ENCODE measurements at regions not wholly inside any gene's neighbourhood (a gene's known extent, or its start where the extent isn't known, plus 50 kb on each side); places are given as distances from the start of the nearest gene placed in this dataset.
"Not testable (repeated sequence)": the region's sequence is repeated elsewhere in the genome, so short reads cannot be mapped to it uniquely, and the experiment has no call there.

DNA sequence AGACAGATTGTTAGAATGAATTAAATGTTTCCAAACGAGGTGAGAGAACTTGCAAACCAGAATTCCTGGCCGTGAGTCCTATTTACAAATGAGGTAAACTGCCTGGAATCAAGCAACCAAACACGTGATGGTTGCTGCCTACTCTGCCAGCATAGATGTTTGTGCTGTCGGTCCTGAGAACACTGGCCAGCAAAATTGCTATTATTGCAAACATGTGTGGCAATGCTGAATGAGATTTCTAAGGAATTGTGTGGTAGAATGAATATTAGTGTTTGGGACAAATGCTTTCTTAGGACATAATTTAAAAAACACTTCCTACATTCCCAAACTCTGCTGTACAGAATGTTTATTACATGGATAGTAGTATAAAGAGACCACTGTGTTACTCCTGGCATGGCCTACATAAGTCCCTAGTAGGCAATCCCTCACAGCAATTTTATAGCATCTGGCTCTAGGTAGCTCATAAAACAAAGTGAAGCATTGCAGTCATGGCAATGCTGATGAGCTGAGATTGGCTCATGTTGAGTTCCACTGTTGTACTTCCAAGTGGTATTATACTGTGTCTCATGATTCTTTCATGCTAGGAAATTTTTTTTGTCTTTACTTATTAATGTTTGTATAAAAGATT lies 605.2 kb upstream of the EPHA5 start:
- Histone ChIP-seq H4K20me1 (ENCODE audit: insufficient read depth, low read length, poor library complexity, severe bottlenecking) (no peaks in the 10 kb centered on the region), H3K79me2 (ENCODE audit: insufficient read depth, low read length) (no peaks in the 10 kb centered on the region), H3K27me3 (ENCODE audit: insufficient read depth, low read length, poor library complexity, severe bottlenecking) (no peaks in the 10 kb centered on the region), H3K4me2 (ENCODE audit: low read depth, low read length, poor library complexity, severe bottlenecking) (no peak overlapping the region), H3K9ac (ENCODE audit: low read depth, low read length, poor library complexity, severe bottlenecking) (no peak overlapping the region), H3K36me3 (ENCODE audit: insufficient read depth, low read length) (no peaks in the 10 kb centered on the region), H3K9me3 (ENCODE audit: insufficient read depth, low read depth, low read length) (no peaks in the 10 kb centered on the region), H3F3A (ENCODE audit: low read depth) (no peaks in the 10 kb centered on the region), H3K9me2 (replicated peaks; ENCODE audit: low read depth, low read length) (no peaks in the 10 kb centered on the region), H3K4me1 (ENCODE audit: insufficient read depth, low read length, poor library complexity, severe bottlenecking) (no peaks in the 10 kb centered on the region), H3K4me3 (ENCODE audit: low read length, poor library complexity, severe bottlenecking) (no peak overlapping the region), H2AFZ (ENCODE audit: low read length) (no peak overlapping the region)
- TF ChIP-seq, protein P1, sequence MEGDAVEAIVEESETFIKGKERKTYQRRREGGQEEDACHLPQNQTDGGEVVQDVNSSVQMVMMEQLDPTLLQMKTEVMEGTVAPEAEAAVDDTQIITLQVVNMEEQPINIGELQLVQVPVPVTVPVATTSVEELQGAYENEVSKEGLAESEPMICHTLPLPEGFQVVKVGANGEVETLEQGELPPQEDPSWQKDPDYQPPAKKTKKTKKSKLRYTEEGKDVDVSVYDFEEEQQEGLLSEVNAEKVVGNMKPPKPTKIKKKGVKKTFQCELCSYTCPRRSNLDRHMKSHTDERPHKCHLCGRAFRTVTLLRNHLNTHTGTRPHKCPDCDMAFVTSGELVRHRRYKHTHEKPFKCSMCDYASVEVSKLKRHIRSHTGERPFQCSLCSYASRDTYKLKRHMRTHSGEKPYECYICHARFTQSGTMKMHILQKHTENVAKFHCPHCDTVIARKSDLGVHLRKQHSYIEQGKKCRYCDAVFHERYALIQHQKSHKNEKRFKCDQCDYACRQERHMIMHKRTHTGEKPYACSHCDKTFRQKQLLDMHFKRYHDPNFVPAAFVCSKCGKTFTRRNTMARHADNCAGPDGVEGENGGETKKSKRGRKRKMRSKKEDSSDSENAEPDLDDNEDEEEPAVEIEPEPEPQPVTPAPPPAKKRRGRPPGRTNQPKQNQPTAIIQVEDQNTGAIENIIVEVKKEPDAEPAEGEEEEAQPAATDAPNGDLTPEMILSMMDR (conservative IDR thresholded peaks at IDR 0.05; ENCODE audit: low read length): no peak
- no peak for TF ChIP-seq EZH2phosphoT487 (IDR thresholded peaks at IDR 0.05; ENCODE audit: borderline replicate concordance)

DNA sequence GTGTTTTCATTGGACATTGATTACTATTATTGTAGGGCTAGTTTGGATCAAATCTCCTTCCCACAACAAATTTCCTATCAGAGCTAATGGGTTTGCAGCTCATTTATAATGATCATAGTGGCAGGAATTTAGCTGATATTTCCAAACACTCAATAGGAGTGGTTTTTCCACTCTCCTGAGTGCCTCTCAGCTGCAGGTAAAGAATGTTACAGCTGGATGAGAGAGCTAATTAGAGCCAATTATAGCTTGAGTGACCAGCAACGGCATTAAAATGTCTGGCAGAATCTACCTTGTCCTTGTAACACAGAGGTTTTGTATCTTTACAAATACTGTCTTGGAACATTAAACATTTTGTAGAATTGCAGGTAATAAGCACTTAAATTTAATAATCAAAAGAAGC lies 602.8 kb upstream of the EPHA5 start:
- no peaks in the 10 kb centered on the region for H3K9me3 ChIP-seq (ENCODE audit: insufficient read depth, low read depth, low read length)
- TF ChIP-seq, protein P1 (conservative IDR thresholded peaks at IDR 0.05; ENCODE audit: low read length): no peak
- TF ChIP-seq EZH2phosphoT487 (IDR thresholded peaks at IDR 0.05; ENCODE audit: borderline replicate concordance): no peak
- H3F3A ChIP-seq (ENCODE audit: low read depth): no peaks in the 10 kb centered on the region
- no peaks in the 10 kb centered on the region for H4K20me1 ChIP-seq (ENCODE audit: insufficient read depth, low read length, poor library complexity, severe bottlenecking)
- no peak overlapping the region for H3K4me3 ChIP-seq (ENCODE audit: low read length, poor library complexity, severe bottlenecking)
- H3K4me2 ChIP-seq (ENCODE audit: low read depth, low read length, poor library complexity, severe bottlenecking): no peak overlapping the region
- H3K27me3 ChIP-seq (ENCODE audit: insufficient read depth, low read length, poor library complexity, severe bottlenecking): no peaks in the 10 kb centered on the region
- H3K9ac ChIP-seq (ENCODE audit: low read depth, low read length, poor library complexity, severe bottlenecking): no peak overlapping the region
- H3K9me2 ChIP-seq (replicated peaks; ENCODE audit: low read depth, low read length): no peaks in the 10 kb centered on the region
- no peak overlapping the region for H2AFZ ChIP-seq (ENCODE audit: low read length)
- H3K4me1 ChIP-seq (ENCODE audit: insufficient read depth, low read length, poor library complexity, severe bottlenecking): no peaks in the 10 kb centered on the region
- H3K36me3 ChIP-seq (ENCODE audit: insufficient read depth, low read length): no peaks in the 10 kb centered on the region
- H3K79me2 ChIP-seq (ENCODE audit: insufficient read depth, low read length): no peaks in the 10 kb centered on the region

DNA sequence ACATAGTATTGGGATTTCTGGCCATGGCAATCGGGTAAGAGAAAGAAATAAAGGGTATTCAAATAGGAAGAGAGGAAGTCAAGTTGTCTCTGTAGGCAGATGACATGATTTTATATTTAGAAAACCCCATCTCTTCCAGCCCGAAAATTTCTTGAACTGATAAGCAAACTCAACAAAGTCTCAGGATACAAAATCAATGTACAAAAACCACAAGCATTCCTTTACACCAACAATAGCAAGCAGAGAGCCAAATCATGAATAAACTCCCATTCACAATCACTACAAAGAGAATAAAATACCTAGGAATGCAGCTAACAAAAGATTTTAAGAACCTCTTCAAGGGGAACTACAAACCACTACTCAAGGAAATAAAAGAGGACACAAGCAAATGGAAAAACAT lies 600.1 kb upstream of the EPHA5 start:
- H3F3A ChIP-seq (ENCODE audit: low read depth); H3K9me2 ChIP-seq (replicated peaks; ENCODE audit: low read depth, low read length): not testable (repeated sequence)

DNA sequence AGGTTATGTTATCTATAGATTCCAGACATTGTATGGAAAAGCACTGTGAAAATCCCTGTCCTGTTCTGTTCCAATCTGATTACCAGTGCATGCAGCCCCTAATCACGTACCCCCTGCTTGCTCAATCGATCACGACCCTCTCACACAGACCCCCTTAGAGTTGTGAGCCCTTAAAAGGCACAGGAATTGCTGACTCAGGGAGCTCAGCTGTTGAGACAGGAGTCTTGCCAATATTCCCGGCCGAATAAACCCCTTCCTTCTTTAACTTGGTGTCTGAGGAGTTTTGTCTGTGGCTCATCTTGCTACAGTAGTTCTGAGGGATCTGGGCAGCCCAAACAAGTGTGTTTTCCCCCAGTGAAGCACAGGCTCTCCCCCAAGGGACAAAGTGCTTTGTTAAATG lies 596.3 kb upstream of the EPHA5 start:
- not testable (repeated sequence) for H3F3A ChIP-seq (ENCODE audit: low read depth); H2AFZ ChIP-seq (ENCODE audit: low read length); H3K9ac ChIP-seq (ENCODE audit: low read depth, low read length, poor library complexity, severe bottlenecking); H3K36me3 ChIP-seq (ENCODE audit: insufficient read depth, low read length); H3K9me3 ChIP-seq (ENCODE audit: insufficient read depth, low read depth, low read length); H3K9me2 ChIP-seq (replicated peaks; ENCODE audit: low read depth, low read length); H3K4me1 ChIP-seq (ENCODE audit: insufficient read depth, low read length, poor library complexity, severe bottlenecking); H3K4me3 ChIP-seq (ENCODE audit: low read length, poor library complexity, severe bottlenecking); H3K27me3 ChIP-seq (ENCODE audit: insufficient read depth, low read length, poor library complexity, severe bottlenecking); H4K20me1 ChIP-seq (ENCODE audit: insufficient read depth, low read length, poor library complexity, severe bottlenecking); H3K4me2 ChIP-seq (ENCODE audit: low read depth, low read length, poor library complexity, severe bottlenecking); H3K79me2 ChIP-seq (ENCODE audit: insufficient read depth, low read length)

More for the DNA sequence above, 600.1 kb upstream of the EPHA5 start:
- not testable (repeated sequence) for H3K36me3 ChIP-seq (ENCODE audit: insufficient read depth, low read length); H3K27me3 ChIP-seq (ENCODE audit: insufficient read depth, low read length, poor library complexity, severe bottlenecking); H3K4me2 ChIP-seq (ENCODE audit: low read depth, low read length, poor library complexity, severe bottlenecking); H3K9ac ChIP-seq (ENCODE audit: low read depth, low read length, poor library complexity, severe bottlenecking); H3K9me3 ChIP-seq (ENCODE audit: insufficient read depth, low read depth, low read length); H3K4me1 ChIP-seq (ENCODE audit: insufficient read depth, low read length, poor library complexity, severe bottlenecking); H3K4me3 ChIP-seq (ENCODE audit: low read length, poor library complexity, severe bottlenecking); H4K20me1 ChIP-seq (ENCODE audit: insufficient read depth, low read length, poor library complexity, severe bottlenecking); H3K79me2 ChIP-seq (ENCODE audit: insufficient read depth, low read length); H2AFZ ChIP-seq (ENCODE audit: low read length)
